LNCAP (cell line): ENCODE measurements at regions not wholly inside any gene's neighbourhood (a gene's known extent, or its start where the extent isn't known, plus 50 kb on each side); places are given as distances from the start of the nearest gene placed in this dataset.

Experiments
- TF ChIP-seq, protein P1 (sequence below): fragments of 450-650 bp; IDR thresholded peaks from 2 replicates; pipeline ENCODE4 v1.5.1; 2017; ENCODE audit warnings: mild to moderate bottlenecking

DNA sequence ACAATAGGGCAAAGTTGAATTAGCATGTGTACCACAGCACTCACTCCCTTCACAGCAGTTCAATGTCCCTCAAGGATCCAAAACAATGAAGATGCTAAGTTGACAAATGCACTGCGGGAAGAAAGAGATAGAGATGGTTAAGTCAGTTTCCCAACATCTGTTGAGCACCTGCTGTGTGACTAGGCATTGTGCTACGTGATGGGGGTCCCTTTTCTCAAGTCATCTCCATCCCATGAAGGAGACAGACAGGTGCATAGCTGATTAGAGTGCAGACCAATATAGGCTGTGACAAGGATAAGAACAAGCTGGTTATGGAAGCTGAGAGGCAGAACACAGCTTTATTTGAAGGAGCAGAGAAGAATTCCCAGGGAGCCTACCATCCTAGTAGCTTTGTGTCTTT, 114.2 kb downstream of the HAPSTR1 start:
- TF ChIP-seq, protein P1, sequence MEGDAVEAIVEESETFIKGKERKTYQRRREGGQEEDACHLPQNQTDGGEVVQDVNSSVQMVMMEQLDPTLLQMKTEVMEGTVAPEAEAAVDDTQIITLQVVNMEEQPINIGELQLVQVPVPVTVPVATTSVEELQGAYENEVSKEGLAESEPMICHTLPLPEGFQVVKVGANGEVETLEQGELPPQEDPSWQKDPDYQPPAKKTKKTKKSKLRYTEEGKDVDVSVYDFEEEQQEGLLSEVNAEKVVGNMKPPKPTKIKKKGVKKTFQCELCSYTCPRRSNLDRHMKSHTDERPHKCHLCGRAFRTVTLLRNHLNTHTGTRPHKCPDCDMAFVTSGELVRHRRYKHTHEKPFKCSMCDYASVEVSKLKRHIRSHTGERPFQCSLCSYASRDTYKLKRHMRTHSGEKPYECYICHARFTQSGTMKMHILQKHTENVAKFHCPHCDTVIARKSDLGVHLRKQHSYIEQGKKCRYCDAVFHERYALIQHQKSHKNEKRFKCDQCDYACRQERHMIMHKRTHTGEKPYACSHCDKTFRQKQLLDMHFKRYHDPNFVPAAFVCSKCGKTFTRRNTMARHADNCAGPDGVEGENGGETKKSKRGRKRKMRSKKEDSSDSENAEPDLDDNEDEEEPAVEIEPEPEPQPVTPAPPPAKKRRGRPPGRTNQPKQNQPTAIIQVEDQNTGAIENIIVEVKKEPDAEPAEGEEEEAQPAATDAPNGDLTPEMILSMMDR = no peak

DNA sequence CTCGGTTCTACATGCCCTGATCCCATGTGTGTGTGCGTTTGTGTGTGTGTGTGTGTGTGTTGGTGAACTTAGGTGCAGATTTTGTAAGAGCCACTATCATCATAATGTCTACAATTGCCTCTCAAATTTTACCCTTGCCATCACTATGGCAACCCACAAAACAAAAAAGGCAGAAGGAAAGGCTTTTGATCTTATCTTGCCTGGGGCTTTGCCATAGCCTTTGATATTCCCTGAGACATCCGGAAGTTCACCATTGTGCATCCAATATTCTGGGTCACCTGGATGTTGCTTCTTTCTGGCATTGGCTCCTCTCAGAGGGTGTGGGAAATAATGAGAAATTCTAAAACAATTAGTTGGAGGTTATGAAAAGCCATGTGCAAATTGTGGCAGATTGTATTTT, 114.7 kb downstream of the HAPSTR1 start:
- TF ChIP-seq, protein P1 = no peak

- TF ChIP-seq, protein P1 = no peak
Observed at GRCh38 chr16:9212621-9213020, 121.2 kb downstream of the HAPSTR1 start.

GRCh38 chr16:9219813-9220212, 128.4 kb downstream of the HAPSTR1 start:
- TF ChIP-seq, protein P1 = no peak

DNA sequence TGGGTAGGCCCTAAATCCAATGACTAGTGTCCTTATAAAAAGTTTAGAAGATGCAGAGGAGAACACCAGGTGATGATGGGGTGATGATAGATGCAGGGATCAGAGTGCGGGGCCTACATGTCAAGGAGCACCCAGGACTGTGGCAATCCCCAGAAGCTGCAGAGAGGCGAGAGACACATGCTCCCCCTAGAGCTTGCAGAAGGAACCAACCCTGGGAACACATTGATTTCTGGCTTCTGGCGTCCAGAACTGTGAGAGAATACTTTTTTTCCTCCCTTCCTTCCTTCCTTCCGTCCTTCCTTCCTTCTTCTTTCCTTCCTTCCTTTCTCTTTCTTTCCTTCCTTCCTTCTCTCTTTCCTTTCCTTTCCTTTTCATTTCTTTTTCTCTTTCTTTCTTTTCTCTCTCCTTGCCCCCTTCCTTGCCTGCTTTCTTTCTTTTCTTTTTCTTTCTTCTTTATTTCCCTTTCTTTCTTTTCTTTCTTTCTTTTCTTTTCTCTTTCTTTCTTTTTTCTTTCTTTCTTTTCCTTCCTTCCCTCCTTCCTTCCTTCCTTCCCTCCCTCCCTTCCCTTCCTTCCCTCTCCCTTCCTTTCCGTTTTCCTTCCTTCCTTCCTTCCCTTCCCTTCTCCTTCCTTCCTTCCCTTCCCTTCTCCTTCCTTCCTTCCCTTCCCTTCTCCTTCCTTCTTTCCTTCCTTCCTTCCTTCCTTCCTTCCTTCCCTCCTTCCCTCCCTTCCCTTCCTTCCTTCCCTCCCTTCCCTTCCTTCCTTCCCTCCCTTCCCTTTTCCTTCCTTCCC, 134.3 kb downstream of the HAPSTR1 start:
- TF ChIP-seq, protein P1 = no peak; the same call in 1 of the 2 replicates

GRCh38 chr16:9226924-9227323, 135.5 kb downstream of the HAPSTR1 start:
- TF ChIP-seq, protein P1 = no peak

DNA sequence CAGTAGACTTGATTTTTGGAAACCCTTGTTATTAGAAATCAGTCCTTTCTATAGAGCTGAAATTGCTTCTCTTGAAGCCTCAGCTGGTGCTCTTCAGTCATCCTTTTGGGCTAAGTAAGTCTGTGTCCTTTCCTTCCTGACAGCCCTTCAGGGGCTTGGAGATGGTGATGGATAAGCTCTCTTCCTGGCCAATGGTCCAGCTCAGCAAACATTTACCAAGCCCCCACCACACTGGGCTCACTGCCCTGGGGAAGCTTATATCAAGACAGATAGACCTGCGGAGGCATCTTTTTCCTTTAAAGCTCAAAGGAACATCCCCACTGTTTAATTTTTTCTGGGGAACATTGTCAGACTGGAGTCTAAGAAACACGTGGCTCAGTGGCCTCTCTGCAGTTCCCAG, 139.6 kb downstream of the HAPSTR1 start:
- TF ChIP-seq, protein P1 = no peak
